Stimulated activated CD8-positive, alpha-beta memory T cell treated with anti-CD3 and anti-CD28 coated beads, Interleukin-4, amount 100 ng/mL, for 4 hours (primary cell): ENCODE measurements at regions not wholly inside any gene's neighbourhood (a gene's known extent, or its start where the extent isn't known, plus 50 kb on each side); places are given as distances from the start of the nearest gene placed in this dataset.

Experiments used
- DNase-seq, 2 donors: peaks; one replicate each; pipeline ENCODE4 v3.0.0-alpha.2; 2020; ENCODE audit warnings: low read depth in 2 of 2, low spot score in 1 of 2

DNA sequence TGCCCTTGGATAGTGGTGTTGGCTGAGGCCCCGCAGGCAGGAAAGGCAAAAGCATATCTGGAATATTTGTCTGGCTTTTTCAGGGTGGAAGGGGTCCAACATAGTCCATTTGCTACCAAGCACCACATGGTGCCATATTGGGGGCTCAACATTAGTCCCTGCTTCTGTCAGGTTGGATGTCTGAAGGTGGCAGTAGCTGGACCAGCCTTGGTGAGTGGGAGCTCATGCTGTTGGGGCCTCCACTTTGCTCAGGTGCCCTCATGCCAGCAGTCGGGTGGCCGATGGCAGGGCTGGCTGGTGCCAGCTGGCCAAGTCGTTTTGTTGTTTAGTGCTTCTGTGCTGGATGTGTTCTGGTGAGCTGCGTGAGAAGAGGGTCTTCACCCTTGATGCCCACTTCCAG lies 135.3 kb downstream of the PAPOLA start:
- no peak for DNase-seq

- DNase-seq = no peak
These were observed 136.1 kb downstream of the PAPOLA start for GRCh38 chr14:96638041-96638855.

GRCh38 chr14:96639550-96639949 lies 137.4 kb downstream of the PAPOLA start:
- DNase-seq = no peak

DNA sequence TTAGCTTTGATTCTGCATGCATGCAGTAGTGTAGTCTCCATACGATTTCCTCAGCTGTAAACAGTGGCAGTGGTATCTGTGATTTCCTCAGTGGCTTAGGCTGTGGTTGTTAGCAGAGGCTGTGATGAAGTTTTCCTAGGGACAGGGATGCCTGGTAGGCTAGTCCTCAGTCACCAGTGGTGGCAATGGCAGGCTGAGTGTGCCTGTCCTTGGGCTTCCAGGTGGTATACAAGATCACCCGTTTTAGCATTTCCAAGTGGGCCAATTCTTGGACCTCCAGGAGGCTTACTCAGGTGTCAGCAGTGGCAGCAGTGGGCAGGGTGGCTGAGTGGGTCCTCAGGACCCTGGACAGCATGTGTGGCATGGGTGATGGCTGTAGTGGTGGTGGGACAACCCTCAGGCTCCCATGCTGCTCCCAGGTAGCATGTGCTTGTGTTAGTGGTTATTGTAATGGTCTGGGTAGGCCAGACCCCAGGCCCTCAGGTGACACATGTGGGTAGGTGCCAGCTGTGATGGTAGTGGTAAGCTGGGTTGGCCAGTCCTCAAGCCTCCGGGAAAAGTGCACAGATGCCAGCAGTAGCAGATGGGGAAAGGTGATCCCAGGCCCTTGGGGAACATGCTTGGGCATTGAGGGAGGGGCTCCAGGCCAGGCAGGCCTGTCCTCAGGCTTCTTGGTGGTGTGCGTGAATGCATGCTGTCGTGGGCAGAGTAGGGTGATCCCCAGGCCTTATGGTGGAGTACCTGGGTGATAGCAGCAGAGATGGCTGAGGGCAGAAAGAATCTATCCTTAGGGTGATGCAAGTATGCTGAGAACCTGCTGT lies 146.5 kb downstream of the PAPOLA start:
- no peak for DNase-seq

DNA sequence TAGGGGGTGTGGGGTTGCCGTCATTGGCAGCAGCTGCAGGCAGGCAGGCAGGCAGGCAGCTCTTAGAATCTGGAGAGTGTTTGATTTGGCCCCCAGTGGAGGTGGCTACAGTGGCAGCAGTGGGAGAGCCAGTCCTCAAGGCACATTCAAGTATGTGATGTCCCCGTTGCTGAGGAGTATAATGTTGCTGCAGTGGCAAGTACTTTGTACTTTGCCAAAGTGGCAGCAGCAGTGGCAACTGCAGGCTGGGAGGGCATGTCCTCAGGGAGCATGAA lies 147.1 kb downstream of the PAPOLA start:
- no peak for DNase-seq

DNA sequence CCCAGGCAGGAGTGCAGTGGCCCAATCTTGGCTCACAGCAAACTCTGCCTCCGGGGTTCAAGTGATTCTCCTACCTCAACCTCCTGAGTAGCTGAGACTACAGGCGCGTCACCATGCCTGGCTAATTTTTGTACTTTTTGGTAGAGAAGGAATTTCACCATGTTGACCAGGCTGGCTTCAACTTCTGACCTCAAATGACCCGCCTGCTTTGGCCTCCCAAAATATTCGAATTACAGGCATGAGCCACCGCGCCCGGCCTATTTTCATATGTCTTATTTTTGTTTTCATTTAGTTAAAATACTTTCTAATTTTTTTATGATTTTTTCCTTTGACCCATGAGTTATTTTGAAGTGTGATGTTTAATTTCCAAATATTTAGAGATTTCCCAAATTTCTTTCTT lies 143.6 kb upstream of the VRK1 start:
- DNase-seq = no peak

DNA sequence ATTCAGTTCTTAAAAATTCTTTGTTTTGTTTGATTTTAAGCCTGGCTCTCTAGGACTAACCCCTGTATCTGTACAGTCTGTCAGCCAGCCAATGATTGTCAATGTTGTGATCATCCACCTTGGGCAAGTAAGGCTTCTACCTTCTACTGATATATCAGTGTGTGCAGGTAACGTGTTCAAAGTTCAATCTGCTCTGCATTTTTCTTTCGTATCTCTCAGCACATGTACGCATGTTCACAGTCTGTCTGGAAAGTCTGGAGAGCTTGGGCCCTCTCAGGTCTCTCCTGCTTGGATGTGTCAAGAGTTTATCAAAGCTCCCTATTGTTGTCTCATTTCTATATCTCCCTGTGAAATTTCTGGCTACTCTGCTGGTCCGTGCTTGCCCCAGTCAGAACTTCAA lies 138.6 kb upstream of the VRK1 start:
- DNase-seq = no peak

GRCh38 chr14:96660123-96660522 lies 137.1 kb upstream of the VRK1 start:
- DNase-seq = no peak

DNA sequence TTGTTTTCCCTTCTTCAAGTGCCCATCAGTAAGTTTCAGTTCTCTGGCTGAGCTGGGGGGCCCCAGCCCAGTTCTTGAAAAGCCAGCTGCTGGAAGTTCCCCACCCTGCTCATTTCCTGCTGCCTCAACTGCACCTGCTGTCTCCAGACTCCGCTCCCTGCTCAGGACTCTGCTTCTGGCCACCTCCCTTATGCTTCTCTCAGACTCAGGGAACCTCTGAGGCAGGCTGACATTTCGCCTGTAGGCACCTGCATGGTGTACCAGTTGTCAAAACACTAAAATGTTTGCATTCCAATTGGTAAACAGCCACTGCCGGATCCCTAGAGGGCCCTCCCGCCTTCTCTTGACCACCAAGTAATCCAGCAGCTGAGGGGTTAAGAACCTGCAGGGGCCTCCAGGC lies 136.5 kb upstream of the VRK1 start:
- DNase-seq = no peak

DNA sequence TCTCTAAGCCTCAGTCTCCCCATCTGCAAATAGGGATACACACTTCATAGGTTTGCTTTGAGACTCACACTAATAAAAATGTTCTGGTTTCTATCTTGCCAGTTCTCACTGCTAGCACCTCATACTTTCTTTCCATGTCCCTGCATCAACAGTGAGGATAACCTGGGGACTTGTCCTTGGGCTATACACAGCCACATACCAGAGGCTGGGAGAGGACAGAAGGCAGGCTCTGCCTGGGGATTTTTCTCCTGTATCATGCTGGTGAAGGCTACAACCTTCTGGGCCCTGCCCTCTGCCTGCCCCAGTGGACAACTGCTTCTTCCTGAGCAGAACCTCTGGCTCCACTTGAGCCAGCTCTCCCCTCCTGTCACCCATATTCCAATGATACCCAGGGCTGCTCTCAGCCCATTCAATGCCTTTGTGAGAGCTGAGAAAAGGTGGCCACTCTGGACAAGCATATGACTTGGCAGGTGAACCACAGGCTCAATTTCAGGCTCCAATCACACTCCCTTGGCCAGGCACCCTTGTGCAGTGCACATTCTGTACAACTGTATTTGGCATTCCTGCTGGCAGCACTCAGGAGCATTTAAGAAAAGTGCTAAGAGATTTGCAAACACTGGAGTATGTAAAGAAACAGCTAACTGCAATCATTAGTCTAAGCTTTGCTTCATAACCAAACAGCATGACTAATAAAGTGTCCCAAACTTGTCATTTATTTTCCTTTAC lies 135.8 kb upstream of the VRK1 start:
- no peak for DNase-seq

GRCh38 chr14:96662116-96662970 lies 134.8 kb upstream of the VRK1 start:
- DNase-seq = no peak

- no peak for DNase-seq
These were observed 134.1 kb upstream of the VRK1 start for GRCh38 chr14:96663076-96663475.

- no peak for DNase-seq
These were observed 133.6 kb upstream of the VRK1 start for GRCh38 chr14:96663491-96664067.

DNA sequence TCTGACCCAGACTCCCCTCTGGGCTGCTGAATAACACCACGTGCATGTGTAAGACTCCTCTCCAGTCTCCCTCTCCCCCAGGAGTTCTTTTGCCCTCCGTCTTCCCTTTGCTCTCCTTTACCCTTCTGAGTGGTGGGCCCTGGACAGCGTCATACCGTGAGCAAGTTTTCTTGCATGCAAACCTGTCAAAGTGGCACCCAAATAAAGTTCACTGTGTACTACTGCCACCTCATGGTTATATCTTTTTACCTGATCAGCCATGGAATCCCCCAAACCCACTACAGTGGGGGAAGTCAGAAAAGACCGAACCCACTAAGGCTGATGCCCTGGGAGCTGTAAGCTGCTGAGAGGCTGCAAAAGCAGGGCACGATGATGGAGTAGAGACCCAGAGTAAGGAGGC lies 131.1 kb upstream of the VRK1 start:
- no peak for DNase-seq

DNA sequence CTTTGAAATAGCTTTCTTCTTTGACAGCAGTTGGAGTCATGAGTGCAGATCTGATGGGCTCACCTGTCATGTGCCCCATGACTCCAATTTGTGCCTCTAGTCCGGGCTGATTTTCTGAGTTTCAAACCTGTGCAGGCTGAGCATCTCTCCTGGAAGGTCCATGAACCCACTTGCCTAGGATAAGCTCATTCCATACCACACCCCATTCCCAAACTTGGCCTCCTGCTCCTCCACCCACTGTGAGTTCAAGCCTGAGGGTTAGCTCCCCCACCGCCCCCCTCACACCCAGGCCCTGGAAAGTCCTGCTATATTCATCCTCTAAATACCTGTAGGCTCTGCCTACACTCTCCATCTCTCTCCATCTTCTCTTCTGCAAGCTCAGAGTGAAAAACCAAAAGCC lies 126.8 kb upstream of the VRK1 start:
- no peak for DNase-seq

DNA sequence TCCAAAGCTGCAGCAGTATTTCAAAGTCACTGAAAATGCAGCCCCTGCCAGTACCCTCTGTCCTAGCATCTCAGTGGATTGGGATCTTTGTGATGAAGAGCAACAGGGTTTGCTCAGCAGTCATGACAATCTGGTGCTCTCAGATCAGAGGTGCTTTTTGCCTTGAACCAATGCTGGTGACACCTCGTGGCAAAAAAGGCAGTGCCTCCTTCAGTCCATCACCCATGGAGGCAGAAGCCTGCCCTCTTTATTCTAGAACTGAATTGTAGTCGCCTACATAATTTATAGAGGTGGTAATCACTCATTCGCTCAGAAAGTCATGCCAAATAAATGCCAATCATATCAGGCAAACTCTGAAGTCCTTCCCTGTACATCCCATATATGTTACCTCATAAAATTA lies 126.0 kb upstream of the VRK1 start:
- DNase-seq = no peak

GRCh38 chr14:96673706-96674105 lies 123.5 kb upstream of the VRK1 start:
- no peak for DNase-seq

- no peak for DNase-seq
These were observed 123.1 kb upstream of the VRK1 start for GRCh38 chr14:96674121-96674520.

- no peak for DNase-seq
These were observed 121.0 kb upstream of the VRK1 start for GRCh38 chr14:96676166-96676565.

- no peak for DNase-seq
These were observed 115.4 kb upstream of the VRK1 start for GRCh38 chr14:96681829-96682228.

DNA sequence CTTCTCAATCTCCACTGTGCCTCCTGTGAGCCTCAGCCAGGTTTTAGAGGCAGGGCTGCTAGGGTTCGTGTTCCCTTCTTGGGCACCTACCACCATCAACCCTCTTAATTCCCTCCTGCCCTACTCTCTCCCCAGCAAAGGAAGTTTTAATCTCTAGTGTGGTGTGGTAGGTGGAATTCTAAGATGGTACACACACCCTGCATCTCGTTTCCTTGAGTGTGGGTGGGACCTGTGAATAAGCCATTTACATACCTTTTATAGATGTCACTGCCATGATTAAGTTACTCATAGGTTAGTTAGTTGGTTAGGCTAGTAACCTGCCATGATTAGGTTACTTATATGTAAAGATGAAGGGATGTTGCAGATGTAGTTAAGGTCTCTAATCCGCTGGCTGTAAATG lies 114.8 kb upstream of the VRK1 start:
- DNase-seq = no peak
